ENCODE measurements at regions not wholly inside any gene's neighbourhood (a gene's known extent, or its start where the extent isn't known, plus 50 kb on each side); places are given as distances from the start of the nearest gene placed in this dataset.

DNA sequence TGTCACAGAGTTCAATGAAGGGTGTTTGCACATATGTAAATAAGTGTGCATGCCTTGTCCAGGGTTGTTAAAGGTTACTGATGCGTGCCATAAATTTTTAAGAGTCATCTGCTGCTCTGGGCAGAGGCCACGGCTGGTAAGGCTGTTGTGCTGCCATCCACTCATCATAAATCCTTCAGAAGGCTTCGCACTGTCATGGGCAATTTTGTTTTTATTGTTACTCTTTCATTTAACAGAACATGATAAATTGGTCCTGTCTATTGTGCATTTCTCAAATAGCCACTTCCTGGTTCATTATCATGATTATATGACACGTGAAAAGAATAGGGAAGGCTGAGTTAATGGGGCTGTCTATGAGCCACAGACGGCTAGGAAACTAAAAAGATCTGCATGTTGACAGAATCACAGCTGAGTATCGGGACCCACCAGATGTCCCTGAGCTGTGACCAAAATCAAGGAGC is 634.3 kb upstream of the SOX11 start:
- TF ChIP-seq, protein P1, sequence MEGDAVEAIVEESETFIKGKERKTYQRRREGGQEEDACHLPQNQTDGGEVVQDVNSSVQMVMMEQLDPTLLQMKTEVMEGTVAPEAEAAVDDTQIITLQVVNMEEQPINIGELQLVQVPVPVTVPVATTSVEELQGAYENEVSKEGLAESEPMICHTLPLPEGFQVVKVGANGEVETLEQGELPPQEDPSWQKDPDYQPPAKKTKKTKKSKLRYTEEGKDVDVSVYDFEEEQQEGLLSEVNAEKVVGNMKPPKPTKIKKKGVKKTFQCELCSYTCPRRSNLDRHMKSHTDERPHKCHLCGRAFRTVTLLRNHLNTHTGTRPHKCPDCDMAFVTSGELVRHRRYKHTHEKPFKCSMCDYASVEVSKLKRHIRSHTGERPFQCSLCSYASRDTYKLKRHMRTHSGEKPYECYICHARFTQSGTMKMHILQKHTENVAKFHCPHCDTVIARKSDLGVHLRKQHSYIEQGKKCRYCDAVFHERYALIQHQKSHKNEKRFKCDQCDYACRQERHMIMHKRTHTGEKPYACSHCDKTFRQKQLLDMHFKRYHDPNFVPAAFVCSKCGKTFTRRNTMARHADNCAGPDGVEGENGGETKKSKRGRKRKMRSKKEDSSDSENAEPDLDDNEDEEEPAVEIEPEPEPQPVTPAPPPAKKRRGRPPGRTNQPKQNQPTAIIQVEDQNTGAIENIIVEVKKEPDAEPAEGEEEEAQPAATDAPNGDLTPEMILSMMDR (IDR thresholded peaks at IDR 0.05) = no peak
- no peak for TF ChIP-seq EZH2 (IDR thresholded peaks at IDR 0.05)
- TF ChIP-seq EZH2phosphoT487 (IDR thresholded peaks at IDR 0.05) = no peak

Measured in neural progenitor cell (in vitro differentiated cells).